Retinal pigment epithelial cell (primary cell): ENCODE measurements at regions not wholly inside any gene's neighbourhood (a gene's known extent, or its start where the extent isn't known, plus 50 kb on each side); places are given as distances from the start of the nearest gene placed in this dataset.

ENCODE experiments used
- DNase-seq: peaks from one replicate; pipeline ENCODE4 v3.0.0-alpha.2; 2010; ENCODE audit warnings: low read depth
- H3K4me3 ChIP-seq: 2 replicates; pipeline ENCODE4 v1.5.1; 2011; ENCODE audit warnings: mild to moderate bottlenecking, low read length, control low read depth, moderate library complexity
- CTCF ChIP-seq: conservative IDR thresholded peaks from 2 replicates; pipeline ENCODE4 v1.5.1; 2011; ENCODE audit warnings: low read depth, low read length, control low read depth, inconsistent platforms

GRCh38 chr7:10577866-10578374 is 395.8 kb upstream of the PHF14 start:
- H3K4me3 ChIP-seq = no peak overlapping the region
- TF ChIP-seq CTCF = no peak
- no peak for DNase-seq

GRCh38 chr7:10579561-10579960 is 394.1 kb upstream of the PHF14 start:
- DNase-seq = no peak
- H3K4me3 ChIP-seq = no peak overlapping the region
- no peak for TF ChIP-seq CTCF

GRCh38 chr7:10584886-10585285 is 388.8 kb upstream of the PHF14 start:
- peak; percentile 12 for DNase-seq
- no peak overlapping the region for H3K4me3 ChIP-seq
- no peak for TF ChIP-seq CTCF

GRCh38 chr7:10588084-10588483 is 385.6 kb upstream of the PHF14 start:
- no peak overlapping the region for H3K4me3 ChIP-seq
- no peak for DNase-seq
- no peak for TF ChIP-seq CTCF

GRCh38 chr7:10592604-10593003 is 381.1 kb upstream of the PHF14 start:
- TF ChIP-seq CTCF = no peak
- DNase-seq = no peak
- no peak overlapping the region for H3K4me3 ChIP-seq

GRCh38 chr7:10593080-10593479 is 380.6 kb upstream of the PHF14 start:
- no peak for DNase-seq
- H3K4me3 ChIP-seq = no peak overlapping the region
- no peak for TF ChIP-seq CTCF

GRCh38 chr7:10596827-10597226 is 376.8 kb upstream of the PHF14 start:
- DNase-seq = no peak
- TF ChIP-seq CTCF = no peak
- no peak overlapping the region for H3K4me3 ChIP-seq
